GM21447 (cell line): ENCODE measurements at regions not wholly inside any gene's neighbourhood (a gene's known extent, or its start where the extent isn't known, plus 50 kb on each side); places are given as distances from the start of the nearest gene placed in this dataset.

Experiments
- ATAC-seq: cut with Tn5 transposase; IDR thresholded peaks from one replicate; pipeline ENCODE4 v1.9.1; 2021; ENCODE audit not compliant: unreplicated experiment

DNA sequence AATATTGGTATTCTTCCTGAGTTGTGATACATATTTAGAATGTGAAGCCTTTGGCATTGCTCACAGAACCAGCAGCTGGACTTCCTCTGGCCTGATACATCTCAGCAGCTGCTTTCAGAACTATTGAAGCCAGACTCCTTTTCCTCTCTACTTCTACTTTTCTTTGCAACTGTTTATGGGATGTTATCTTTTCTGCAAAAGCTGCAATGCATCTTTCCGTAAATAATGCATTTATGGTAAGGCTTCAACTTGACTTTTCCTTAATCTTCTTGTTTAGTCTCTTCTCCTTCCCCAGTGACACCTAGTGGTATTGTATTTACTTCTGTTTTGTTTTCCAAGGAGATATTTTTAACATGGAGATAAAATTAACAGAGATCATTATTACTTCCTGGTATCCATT is 1548.7 kb downstream of the PCDH7 start:
- no peak for ATAC-seq

DNA sequence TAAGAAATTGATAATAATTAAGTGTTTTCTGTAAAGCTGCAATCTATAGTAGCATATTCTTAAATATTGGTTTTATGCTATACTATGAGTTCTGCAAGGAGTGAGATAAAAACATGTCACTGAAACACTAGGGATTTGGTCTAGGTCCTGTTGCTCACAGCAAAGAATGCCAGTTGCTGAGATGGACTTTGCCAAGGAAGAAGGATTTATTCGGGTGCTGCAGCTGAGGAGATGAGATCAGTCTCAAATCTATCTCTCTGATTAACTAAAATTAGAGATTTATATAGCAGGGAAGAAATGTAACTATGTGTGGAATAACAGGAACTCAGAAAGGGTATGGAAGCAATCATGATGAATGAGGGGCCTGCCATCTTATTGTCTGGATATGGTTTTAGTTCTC is 1569.9 kb downstream of the PCDH7 start:
- ATAC-seq: no peak

DNA sequence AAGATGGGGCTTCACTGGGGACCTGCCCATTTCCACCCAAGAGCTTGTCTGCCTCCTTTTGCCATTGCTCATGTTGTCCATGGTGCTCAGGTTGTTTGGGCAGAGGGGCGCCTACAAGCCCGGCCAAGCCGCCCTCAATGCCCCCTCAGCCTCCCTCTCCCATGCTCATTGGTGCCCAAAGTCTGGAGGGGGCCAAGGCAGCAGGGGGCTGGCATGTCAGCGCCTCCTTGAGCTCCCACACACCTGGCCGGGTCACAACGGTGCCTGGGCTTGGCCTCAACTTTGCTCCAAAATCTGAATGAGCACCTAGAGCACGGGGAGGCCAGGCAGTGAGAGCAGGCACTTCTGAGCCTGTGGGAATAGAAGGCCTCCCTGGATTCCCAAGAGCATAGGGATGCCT is 1598.8 kb downstream of the PCDH7 start:
- ATAC-seq: no peak

DNA sequence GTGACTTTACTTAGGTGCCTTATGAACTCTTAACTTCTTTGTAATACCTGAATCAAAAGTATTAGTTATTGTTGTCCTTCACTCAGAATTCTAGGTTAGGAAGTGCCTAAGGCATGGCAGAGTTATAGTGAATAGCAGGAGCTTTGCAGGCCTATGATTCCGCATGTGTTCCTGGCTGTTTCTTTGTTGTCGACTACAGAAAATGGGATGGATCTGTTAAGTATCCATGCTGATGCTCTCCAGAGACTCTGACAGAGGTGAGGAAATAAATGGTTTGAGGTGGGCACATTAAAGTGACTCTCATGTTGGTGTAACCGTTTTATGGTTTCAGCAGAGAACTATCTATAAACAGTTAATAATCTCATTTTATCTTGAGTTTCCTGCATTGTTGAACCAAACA is 1601.3 kb downstream of the PCDH7 start:
- ATAC-seq: no peak

DNA sequence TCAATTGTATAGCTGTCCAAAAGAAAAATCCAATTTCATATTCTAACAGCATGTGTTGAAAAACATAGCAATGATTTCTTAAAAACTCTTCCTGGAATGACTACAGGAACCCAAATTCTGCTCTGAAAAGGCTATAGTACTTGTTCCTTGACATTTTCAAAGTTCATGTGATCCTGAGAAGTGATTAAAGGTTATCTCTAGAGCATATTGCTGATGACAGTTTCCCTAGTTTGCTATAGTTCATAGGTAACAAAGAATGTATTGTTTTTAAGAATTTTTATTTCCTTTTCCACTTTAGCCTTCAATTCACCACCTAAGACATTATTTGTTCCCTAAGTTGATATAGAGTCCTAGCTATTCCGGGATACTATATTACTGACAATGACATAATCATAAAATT is 1614.6 kb downstream of the PCDH7 start:
- ATAC-seq: no peak

DNA sequence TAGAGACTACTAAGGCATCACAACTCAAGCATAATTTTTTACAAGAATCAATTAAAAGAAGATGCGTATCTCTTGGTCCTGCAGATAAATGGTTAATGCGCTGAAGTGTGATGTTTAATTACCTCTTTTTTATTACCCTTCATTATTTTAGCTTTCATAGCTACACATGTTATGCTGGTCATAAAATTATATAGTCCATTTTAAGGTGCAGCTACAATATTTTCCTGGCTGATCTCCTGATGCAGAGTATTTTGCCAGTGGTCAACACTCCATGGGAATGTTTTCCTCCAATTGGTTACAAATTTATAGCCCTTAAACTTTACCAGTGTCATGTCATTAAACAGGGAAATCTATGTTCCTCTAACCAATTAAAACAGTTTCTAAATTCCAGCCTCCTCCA is 1617.2 kb downstream of the PCDH7 start:
- no peak for ATAC-seq

DNA sequence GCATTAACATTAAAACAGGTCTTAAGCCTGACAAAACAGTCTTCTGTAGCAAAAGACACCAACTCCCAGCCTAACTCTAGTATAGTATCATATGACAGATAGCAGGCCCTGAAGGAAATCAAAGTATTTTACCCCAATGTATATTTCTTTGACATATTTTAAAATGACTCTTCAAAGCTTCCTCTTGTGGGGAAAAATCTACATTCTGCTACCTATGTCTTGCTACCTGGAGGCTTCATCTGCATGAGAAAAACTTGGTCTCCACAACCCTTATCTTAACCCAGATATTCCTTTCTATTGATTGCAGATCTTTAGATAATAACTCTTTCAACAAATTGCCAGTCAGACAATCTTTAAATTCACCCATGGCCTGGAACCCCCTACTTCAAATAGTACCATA is 1620.4 kb downstream of the PCDH7 start:
- no peak for ATAC-seq

DNA sequence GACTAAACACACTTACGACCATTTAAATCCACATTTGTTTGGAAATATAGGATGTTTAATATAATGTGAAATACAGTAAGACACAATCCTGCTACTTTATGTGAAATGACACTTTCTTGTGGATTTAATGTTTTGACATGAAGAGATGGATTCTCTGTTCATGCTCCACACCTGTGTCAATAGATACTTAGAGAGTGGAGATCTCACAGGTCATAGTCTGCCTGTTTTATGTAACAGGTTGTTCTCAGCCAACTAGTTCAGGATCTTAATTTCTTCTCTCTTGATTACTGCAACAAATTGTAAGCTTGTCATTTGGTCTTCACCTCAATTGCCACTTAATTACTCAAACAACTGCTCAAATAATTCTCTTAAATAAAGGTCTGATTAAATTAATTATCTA is 1621.2 kb downstream of the PCDH7 start:
- no peak for ATAC-seq

DNA sequence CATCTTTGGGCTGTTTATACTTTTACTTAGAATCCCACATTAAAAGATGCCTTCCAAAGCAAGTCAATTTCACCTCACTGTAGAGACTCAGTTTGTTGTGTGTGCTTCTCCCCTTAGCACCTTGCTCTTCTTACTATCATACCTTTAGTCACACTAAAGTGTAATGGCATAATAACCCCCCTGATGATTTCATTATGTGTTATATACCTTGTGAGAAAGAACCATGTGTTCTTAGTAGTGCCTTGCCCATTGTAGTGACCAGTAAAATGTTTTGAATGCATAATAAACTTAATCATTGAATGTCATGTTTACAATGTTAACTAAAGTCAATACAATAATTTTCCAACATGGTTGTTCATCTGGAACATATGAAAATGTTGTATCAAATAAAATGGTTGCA is 1621.9 kb downstream of the PCDH7 start:
- ATAC-seq: no peak

DNA sequence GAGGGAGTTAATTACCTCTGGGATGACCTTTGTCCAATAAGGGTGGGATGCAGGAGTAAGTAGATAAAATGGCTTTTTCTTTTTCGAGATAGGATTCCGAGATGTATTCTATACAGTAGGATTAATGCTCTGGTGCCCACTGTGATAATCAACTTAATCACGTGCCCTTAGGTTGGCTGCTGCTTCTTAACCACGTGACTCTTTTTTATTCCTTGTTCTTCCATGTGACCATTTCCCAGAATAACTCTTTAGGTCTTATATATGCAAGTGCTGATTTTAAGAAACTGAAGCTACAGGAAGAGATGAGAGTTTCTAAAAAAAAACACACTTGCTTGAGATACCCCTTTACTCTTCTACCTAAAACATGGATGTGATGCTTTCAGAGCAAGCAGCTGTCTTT is 1628.9 kb downstream of the PCDH7 start:
- ATAC-seq: no peak

DNA sequence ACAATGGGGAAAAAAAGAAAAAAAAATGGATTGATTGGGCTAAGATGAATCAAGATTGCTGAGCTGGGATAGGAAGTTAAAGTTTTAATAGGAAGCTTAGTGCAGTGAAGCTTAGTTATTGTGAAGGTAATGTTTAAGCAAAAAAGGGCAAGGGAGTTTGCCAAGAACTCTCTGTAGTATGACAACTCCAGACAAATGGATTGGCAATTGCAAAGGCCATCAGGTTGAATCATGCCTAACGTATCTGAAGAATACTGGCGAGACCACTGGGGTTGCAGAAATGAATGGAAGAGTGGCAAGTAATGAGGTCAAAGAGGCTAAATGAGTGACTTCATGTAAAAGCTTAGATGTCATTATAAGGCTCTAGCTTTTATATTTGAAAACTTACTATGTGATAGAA is 1654.0 kb downstream of the PCDH7 start:
- no peak for ATAC-seq

DNA sequence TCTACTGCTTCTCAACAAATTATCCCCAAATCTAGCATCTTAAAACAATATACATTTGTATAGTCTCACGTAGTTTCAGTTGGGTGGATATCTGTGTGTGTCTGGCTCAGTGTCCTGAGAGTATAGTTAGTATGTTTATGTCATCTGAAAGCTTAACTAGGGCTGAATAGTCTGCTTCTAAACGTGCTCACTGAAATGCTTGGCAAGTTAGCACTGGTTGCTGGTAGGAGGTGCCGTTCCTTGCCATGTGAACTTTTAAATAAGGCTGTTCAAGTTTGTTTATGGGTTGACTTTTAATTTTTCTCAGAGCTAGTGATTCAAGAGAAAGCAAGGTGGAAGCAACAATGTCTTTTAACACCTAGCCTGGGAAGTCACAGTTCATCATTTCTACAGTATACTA is 1673.6 kb downstream of the PCDH7 start:
- ATAC-seq: no peak

DNA sequence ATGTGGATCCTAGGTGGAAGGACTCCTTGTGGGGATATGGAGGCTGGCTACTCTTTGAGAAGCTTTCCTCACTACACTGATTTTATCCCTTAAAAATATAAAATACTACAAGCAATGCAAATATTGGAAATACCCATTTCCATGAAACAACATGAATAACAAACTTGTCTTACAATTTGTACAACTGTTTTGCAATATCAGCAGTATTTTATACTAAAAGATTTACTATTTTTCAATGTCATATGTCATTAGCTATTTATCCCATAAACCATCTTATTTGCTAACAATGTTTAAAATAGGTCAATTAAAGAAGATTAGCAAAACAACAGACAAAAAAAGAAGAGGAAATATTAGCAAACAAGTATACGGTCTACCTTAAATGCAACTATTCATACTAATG is 1674.1 kb downstream of the PCDH7 start:
- ATAC-seq: no peak

DNA sequence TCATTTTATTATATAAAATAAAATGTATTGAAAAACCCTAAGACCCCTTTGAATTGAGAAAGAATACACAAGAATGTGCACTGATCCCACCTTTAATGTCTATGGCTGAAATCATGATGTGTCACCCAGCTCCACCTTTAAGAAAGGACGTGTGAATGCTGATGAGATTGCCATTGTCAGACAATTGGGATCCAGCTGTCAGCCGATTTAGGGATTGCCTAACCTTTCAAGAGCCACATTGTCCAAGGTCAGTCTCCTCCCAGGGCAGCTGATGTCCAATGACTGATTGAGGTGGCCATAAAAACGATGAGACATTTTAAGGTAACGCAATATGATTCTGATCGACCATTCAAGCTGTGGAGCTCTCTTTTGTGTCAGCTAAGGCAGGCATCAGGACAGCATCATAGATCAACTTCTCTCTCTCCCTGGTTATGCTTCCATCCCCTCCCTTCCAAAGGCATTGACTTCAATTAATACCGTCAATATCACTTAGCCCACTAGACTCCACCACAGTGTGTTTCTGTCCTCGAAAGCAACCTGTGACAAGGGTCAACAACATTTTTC is 1676.4 kb downstream of the PCDH7 start:
- ATAC-seq: no peak

DNA sequence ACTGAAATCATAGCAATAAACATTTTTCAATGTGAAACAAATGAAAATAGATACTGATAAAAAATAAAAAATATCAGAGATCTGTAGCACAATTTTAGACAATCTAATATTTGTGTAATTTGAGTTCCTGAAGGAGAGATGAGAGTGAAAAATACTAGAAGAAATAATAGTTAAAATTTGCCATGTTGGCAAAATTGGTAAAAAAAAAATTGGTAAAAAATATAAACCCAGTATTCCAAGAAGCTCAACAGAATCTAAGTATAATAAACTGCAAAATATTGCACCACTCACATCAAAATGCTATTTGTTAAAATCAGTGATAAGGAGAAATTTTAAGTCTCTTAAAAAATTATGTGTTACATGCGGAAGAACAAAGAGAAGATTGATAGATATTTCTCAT is 1680.7 kb downstream of the PCDH7 start:
- ATAC-seq: no peak

DNA sequence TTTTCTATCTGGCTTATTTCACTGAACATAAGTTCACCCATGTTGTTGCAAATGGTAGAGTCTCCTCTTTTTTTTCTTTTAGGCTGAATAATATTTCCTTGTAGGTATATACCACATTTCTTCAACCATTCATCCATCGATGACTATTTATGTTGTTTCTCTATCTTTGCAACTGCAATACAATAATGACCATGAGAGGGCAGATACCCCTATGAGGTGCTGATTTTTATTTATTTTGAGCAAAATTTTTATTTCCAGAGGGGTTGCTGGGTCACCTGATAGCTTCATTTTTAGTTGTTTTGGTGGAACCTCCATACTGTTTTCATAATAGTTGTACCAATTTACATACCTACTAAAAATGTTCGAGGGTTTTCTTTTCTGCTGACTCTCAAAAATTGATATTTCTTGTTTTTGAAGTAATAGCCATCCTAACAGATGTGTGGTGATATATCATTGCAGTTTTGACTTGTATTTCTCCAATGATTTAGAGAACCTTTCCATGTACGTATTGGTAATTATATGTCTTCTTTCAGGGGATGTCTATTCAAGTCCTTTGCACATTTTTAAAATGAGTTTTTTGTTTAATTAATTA is 1697.0 kb downstream of the PCDH7 start:
- no peak for ATAC-seq

DNA sequence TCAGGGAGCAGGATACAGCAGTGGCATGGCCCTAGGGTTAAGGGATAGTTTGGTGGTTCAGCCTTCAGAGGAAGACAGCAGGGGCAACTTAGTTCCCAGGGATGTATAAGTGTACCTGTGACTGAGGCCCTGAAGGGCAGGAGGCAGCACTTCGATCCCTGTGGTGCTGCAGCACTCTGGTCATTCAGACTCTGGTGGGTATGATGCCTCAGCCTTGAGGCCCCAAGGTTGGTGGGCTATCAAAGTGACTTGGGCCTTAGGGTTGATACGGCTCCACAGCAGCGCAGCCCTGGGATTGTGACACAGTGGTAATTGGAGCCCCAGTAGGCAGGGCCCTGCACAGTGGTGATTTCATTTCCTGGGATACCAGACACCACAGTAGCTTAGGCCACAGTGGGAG is 1703.1 kb downstream of the PCDH7 start:
- no peak for ATAC-seq

DNA sequence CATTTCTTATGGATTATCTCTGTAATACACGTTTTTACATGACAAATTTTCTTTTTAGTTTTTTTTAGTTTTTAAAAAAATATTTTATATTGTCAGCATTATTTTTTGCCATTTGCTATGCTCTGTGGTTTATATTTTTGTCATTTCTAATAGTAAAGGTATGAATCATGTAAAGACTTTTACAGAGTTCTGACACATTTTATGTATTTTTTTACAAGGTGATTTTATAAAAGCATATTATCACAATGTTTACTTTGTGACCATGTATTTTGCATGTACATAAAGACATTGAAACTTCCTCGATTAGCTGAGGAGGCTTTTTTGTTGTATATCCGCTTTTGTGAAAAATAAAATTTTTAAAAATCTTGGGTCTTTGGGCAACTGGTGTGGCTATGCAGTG is 1705.1 kb downstream of the PCDH7 start:
- ATAC-seq: no peak

DNA sequence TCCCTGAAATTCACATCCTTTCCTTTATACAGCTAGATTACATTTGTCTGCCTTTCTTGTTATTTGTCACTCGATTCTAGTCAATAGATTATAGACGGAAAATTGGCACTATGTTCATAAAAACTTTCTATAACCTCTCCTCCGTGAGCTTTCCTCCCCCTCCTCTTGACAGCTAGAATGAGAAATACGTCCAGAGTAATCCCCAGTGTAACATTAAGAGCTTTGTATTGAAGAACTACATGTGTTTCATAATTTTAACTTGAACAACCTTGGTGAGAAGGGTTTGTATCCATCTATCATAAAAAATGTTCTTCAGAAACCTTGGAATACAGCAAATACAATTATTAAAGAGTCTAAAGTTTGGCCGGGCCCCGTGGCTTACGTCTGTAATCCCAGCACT is 1707.4 kb downstream of the PCDH7 start:
- ATAC-seq: no peak

DNA sequence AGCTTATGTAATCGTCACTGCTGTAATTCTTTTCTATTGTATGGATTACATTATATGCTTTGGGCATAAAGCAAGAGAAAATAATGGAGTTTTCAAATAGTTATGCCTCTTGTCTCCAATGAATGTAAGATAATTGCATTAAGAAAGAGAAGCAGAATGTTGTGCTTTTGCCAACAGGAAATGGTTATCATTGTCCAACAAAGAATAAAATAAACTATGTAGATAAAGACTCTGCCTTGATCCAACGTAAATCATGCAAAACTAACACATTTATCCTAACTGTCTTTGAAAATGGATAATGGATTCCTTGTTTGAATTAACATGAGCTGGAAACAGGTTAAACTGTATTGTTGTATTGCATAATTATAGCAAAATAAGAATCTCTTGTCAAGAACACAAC is 1709.0 kb downstream of the PCDH7 start:
- no peak for ATAC-seq

DNA sequence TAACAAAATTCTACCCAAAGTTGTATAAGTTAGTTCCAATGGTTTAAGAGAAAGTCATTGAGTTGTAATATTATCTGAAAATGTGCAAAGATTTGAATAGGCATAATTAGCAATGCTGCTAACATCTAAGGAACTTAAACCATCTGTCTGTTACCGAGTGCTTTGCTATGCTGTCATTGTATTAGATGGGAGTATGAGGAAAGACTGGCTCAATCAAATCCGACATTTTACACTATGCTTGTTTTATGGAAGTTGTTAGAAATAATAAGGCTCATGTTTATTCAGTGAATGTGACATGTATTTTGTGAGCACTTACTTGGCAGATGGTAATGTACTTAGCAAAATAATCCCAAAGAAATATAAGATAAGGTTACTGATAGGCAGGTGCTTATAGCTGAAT is 1715.1 kb downstream of the PCDH7 start:
- no peak for ATAC-seq

DNA sequence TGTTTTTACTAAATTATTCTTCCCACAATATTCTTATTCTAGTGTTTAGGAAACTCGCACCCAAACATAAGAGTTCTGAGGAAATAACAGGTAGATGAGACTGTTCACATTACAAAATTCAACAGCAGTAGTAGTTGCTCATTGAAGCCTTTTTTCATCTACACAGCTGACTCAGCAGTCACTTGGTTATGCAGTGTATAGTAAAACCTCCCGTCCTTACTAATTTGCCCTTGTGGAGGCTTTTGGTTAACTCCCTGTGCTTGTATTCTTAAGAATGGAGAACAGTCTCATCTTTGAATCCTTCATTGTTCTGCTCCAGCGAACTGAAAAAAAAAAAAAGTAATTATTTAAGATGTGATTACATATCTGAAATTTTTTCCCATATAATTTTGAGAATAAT is 1716.6 kb downstream of the PCDH7 start:
- ATAC-seq: no peak

DNA sequence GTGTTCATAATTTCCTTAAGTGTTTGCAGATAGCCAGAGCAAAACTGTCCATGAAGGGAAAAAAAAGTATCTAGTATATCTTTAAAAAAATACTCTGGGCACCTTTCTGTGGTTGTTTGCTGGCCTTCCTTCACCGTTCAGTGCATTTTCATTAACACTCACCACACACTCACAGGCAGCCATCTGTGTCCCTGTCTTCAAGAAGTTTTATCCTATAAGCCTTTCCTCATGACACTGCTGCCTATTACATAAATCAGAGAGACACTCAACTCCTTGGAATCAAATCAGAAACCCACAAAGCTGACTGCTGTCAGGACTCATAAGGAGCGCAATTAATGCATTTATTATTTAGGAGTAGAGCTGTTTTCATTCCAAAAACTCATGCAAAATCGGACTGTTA is 1720.2 kb downstream of the PCDH7 start:
- ATAC-seq: no peak

DNA sequence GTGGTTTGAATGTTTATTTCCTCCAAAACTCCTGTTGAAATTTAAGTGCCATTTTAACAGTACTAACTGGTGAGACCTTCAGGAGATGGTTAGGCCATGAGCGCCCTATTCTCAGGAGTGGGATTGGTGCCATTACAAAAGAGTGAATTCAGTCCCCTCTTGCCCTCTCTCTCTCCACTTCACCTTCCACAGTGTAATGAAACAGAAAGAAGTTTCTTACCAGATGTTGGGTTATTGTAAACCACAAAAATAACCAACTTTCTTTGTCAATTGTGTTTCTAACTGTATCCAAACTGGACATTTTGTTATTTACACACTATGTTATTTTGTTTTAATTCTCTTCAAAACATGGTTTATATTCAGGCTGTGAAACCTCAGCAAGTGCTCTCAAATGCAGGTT is 1734.3 kb downstream of the PCDH7 start:
- no peak for ATAC-seq
